Activated T-helper 2 cell treated with anti-CD3 and anti-CD28 coated beads, Interferon-gamma antibody, Interleukin-2, Interleukin-4, amounts not matched to agents 10 μg/mL and 5 μg/mL and 100 μg/mL, durations not matched to agents 14 hours and 24 hours and 36 hours (primary cell): ENCODE measurements at regions not wholly inside any gene's neighbourhood (a gene's known extent, or its start where the extent isn't known, plus 50 kb on each side); places are given as distances from the start of the nearest gene placed in this dataset.

Source experiments
- DNase-seq: peaks from one replicate; pipeline ENCODE4 v3.0.0; 2021; ENCODE audit warnings: low spot score
- H3K27ac Mint-ChIP-seq: one replicate; pipeline ENCODE4 v1.8.0; 2021; ENCODE audit warnings: mixed read lengths
- H3K27me3 Mint-ChIP-seq: one replicate; pipeline ENCODE4 v1.8.0; 2021; ENCODE audit warnings: low read depth, mixed read lengths
- H3K36me3 Mint-ChIP-seq: one replicate; pipeline ENCODE4 v1.8.0; 2021; ENCODE audit warnings: low read depth, mixed read lengths
- H3K4me1 Mint-ChIP-seq: one replicate; pipeline ENCODE4 v1.8.0; 2021; ENCODE audit warnings: low read depth, mixed read lengths
- H3K4me3 Mint-ChIP-seq: one replicate; pipeline ENCODE4 v1.8.0; 2021; ENCODE audit warnings: low read depth, mild to moderate bottlenecking, moderate library complexity, mixed read lengths
- H3K9me3 Mint-ChIP-seq: one replicate; pipeline ENCODE4 v1.8.0; 2021; ENCODE audit warnings: mixed read lengths
- intact Hi-C: fragments of 100-400 bp; cut with micrococcal nuclease; formaldehyde crosslinking; loops from one replicate; pipeline ENCODE4 v1.15.1; 2023

GRCh38 chr16:54805648-54806047, 125.0 kb upstream of the IRX5 start:
- Mint-ChIP-seq H3K4me1 (no peaks in the 10 kb centered on the region), H3K27me3 (no peaks in the 10 kb centered on the region), H3K27ac (no peak overlapping the region), H3K9me3 (peaks cover 4% of the 10 kb centered on the region), H3K4me3 (no peak overlapping the region), H3K36me3 (no peaks in the 10 kb centered on the region)
- intact Hi-C loops: no loop called here
- no peak for DNase-seq

DNA sequence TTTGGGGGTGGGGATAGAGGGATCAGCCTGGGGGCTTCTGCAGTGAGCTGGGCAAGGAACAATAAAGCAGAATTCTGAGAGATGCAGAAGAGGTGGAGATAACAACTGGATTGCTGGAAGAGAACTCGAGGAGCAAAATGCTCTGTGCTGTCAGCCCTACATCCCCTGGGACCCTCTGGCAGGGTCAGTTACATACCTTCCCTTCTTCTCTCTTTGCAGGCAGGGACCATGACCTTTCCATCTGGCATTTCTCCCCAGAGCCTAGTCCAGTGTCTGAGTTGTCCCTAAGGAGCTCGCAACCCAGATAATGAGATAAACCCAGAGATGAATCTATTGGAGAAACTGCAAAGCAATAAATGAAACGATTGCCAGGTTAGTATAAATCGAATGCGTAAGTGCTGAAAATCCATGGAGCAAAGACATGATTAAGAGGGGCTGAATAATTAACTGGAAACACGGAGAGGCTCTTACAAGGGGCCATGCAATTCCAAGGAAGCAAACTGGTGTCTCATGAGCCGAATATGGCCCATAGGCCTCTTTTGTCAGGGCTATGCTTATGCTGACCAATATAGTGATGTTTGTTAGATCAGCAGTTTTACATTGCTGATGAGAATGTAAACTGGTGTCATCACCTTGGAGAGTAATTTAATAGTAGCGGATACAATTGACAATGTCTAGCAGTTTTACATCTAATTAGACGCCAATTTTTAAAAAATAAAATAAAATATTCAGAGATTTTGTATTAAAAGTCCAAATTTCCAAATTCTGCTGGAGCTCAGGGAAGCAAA, 129.4 kb upstream of the IRX5 start:
- Mint-ChIP-seq H3K9me3 (peaks cover 14% of the 10 kb centered on the region), H3K36me3 (no peaks in the 10 kb centered on the region), H3K27ac (no peak overlapping the region), H3K4me3 (no peak overlapping the region), H3K27me3 (no peaks in the 10 kb centered on the region), H3K4me1 (no peaks in the 10 kb centered on the region)
- DNase-seq: no peak
- intact Hi-C loops: no loop called here

GRCh38 chr16:54798267-54798666, 132.4 kb upstream of the IRX5 start:
- intact Hi-C loops: no loop called here
- no peak for DNase-seq
- Mint-ChIP-seq H3K9me3 (peaks cover 14% of the 10 kb centered on the region), H3K27ac (no peak overlapping the region), H3K4me3 (no peak overlapping the region), H3K27me3 (no peaks in the 10 kb centered on the region), H3K36me3 (no peaks in the 10 kb centered on the region), H3K4me1 (no peaks in the 10 kb centered on the region)

DNA sequence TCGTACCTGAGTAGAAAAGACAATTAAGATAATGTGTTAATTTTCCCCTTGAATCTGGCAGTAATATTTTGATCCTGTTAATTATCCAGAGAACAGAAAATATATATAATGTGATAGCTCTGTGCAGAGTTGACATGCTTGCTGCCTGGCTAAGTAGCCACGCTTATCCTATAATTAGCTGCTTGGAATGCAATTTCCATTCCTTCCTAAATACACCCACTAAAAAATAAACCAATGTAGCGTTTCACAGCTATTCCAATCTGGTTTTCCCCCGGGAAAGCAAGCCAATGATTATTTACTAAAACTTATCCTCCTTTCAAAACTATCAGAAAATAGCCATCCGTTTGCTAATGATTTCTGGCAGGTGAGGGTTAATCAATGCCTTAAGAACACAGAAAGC, 134.5 kb upstream of the IRX5 start:
- H3K27ac Mint-ChIP-seq: no peak overlapping the region
- intact Hi-C loops: no loop called here
- H3K9me3 Mint-ChIP-seq: peaks cover 10% of the 10 kb centered on the region
- H3K36me3 Mint-ChIP-seq: no peaks in the 10 kb centered on the region
- DNase-seq: no peak
- no peaks in the 10 kb centered on the region for H3K4me1 Mint-ChIP-seq
- H3K4me3 Mint-ChIP-seq: no peak overlapping the region
- no peaks in the 10 kb centered on the region for H3K27me3 Mint-ChIP-seq

- H3K4me3 Mint-ChIP-seq: no peak overlapping the region
- no peaks in the 10 kb centered on the region for H3K9me3 Mint-ChIP-seq
- no peak overlapping the region for H3K27ac Mint-ChIP-seq
- H3K4me1 Mint-ChIP-seq: no peaks in the 10 kb centered on the region
- no peaks in the 10 kb centered on the region for H3K27me3 Mint-ChIP-seq
- H3K36me3 Mint-ChIP-seq: no peaks in the 10 kb centered on the region
- no peak for DNase-seq
- intact Hi-C loops: no loop called here
Observed at GRCh38 chr16:54792811-54793210, 137.9 kb upstream of the IRX5 start.

GRCh38 chr16:54787045-54787444, 143.6 kb upstream of the IRX5 start:
- H3K4me3 Mint-ChIP-seq: no peak overlapping the region
- DNase-seq: no peak
- intact Hi-C loops: no loop called here
- H3K27me3 Mint-ChIP-seq: no peaks in the 10 kb centered on the region
- H3K36me3 Mint-ChIP-seq: no peaks in the 10 kb centered on the region
- H3K9me3 Mint-ChIP-seq: peaks cover 3% of the 10 kb centered on the region
- H3K4me1 Mint-ChIP-seq: no peaks in the 10 kb centered on the region
- no peak overlapping the region for H3K27ac Mint-ChIP-seq

- Mint-ChIP-seq H3K4me1 (no peaks in the 10 kb centered on the region), H3K9me3 (peaks cover 3% of the 10 kb centered on the region), H3K27me3 (no peaks in the 10 kb centered on the region), H3K4me3 (no peak overlapping the region), H3K27ac (no peak overlapping the region), H3K36me3 (no peaks in the 10 kb centered on the region)
- DNase-seq: no peak
- intact Hi-C loops: no loop called here
Observed at GRCh38 chr16:54783980-54784379, 146.7 kb upstream of the IRX5 start.

- H3K27ac Mint-ChIP-seq: no peak overlapping the region
- H3K4me3 Mint-ChIP-seq: no peak overlapping the region
- intact Hi-C loops: no loop called here
- no peak for DNase-seq
- H3K27me3 Mint-ChIP-seq: no peaks in the 10 kb centered on the region
- no peaks in the 10 kb centered on the region for H3K36me3 Mint-ChIP-seq
- H3K9me3 Mint-ChIP-seq: peaks cover 3% of the 10 kb centered on the region
- H3K4me1 Mint-ChIP-seq: no peaks in the 10 kb centered on the region
Observed at GRCh38 chr16:54783226-54783625, 147.4 kb upstream of the IRX5 start.

DNA sequence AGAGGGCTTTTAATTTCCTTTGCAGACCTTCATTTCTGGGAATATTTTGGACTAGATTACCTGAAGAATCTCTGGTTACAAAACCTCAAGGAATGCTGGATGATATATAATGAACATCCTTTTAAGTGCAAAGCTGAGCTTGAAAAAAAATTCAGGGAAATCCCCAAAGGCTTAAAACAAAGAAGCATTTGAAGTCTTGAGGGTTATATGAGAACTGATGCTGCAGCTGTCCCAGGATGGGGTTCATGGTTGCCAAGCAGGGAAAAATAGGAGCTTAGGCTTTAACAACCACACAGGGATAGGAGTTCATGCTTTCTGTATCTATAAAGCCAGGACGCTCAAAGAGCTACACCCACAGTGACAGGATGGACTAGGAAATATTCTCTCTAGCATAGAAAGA, 150.4 kb upstream of the IRX5 start:
- Mint-ChIP-seq H3K36me3 (no peaks in the 10 kb centered on the region), H3K4me3 (no peak overlapping the region), H3K4me1 (no peaks in the 10 kb centered on the region), H3K27ac (no peak overlapping the region), H3K9me3 (no peaks in the 10 kb centered on the region), H3K27me3 (no peaks in the 10 kb centered on the region)
- intact Hi-C loops: no loop called here
- no peak for DNase-seq

DNA sequence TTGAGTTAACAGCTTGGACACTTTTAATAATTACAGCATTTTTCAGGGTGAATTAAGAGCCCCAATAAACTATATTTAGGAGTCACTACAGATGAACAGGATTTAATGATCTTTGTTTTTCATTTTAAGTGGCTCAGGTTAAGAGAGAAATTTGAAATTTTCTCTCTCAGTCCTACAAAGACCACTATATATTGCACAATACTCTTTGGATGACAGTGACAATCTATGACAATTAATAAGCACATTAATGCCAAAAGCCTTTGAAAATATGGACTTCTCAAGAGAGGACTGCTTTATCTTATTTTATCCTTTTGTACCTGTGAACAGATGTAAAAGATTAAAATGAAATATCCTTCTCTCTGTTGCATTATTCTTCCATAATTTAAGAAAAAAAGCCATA, 151.1 kb upstream of the IRX5 start:
- intact Hi-C loops: no loop called here
- no peak for DNase-seq
- Mint-ChIP-seq H3K4me3 (no peak overlapping the region), H3K27ac (no peak overlapping the region), H3K9me3 (no peaks in the 10 kb centered on the region), H3K27me3 (no peaks in the 10 kb centered on the region), H3K4me1 (no peaks in the 10 kb centered on the region), H3K36me3 (no peaks in the 10 kb centered on the region)

DNA sequence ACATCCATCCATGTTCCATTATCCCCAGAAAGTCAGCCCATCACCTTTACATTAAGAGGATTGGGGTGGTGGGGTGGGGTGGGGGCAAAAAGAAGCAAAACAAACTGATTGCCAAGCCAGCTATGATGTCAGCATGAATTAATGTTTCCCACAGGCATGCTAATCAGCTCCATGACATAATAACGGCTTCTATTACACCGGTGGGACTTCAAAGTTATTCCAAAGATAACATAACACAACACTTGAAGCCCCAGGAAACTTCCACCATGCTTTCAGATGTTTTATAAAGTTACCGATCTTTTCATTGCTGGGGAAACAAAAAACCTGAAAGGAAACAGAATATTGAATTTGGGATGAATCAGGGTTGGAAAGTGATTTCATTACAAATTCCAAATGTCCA, 155.9 kb upstream of the IRX5 start:
- Mint-ChIP-seq H3K36me3 (no peaks in the 10 kb centered on the region), H3K4me3 (no peak overlapping the region), H3K27ac (no peak overlapping the region), H3K9me3 (no peaks in the 10 kb centered on the region), H3K27me3 (no peaks in the 10 kb centered on the region), H3K4me1 (no peaks in the 10 kb centered on the region)
- DNase-seq: no peak
- intact Hi-C loops: no loop called here

- intact Hi-C loops: no loop called here
- Mint-ChIP-seq H3K9me3 (no peaks in the 10 kb centered on the region), H3K4me3 (no peak overlapping the region), H3K4me1 (no peaks in the 10 kb centered on the region), H3K36me3 (no peaks in the 10 kb centered on the region), H3K27ac (no peak overlapping the region), H3K27me3 (no peaks in the 10 kb centered on the region)
- DNase-seq: no peak
Observed at GRCh38 chr16:54772400-54772799, 158.3 kb upstream of the IRX5 start.

DNA sequence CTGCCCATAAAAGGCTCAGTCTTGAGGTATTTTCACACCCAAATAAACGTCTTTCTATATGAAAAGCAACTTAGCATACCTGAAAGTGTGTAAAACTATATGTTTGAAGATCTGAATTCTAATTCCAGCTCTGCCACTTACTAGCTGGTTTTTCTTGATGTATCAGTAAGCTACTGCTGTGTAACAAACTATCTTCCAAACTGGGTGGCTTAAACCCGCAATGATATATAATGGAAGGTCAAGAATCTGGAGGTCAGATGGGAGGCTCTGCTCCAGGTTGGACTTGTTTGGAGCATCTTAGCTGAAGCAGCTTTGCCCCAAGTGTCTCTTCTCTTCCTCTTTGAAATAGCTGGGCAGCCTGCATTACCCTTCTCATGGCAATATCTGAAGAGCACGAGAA, 164.3 kb upstream of the IRX5 start:
- Mint-ChIP-seq H3K36me3 (no peaks in the 10 kb centered on the region), H3K4me3 (no peak overlapping the region), H3K4me1 (no peaks in the 10 kb centered on the region), H3K9me3 (no peaks in the 10 kb centered on the region), H3K27ac (no peak overlapping the region), H3K27me3 (no peaks in the 10 kb centered on the region)
- no peak for DNase-seq
- intact Hi-C loops: no loop called here

DNA sequence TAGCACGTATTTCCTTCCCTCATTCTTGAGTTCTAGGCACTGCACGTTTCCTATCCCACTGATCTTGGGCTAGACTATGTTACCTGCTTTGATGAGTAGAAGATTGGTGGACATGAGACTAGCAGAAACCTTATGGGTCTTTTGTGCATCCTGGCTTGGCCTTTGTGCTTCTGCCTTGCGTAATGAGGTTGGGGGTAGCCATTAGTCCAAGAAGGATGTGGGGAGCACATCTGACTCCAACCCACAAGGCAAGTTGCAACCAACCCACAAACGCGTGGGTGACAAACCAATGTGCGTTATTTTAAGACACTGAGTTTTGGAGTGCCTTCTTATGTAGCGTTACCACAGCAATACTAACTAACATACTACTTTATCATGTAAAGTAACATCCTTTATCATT, 180.4 kb upstream of the IRX5 start:
- H3K4me1 Mint-ChIP-seq: no peaks in the 10 kb centered on the region
- H3K9me3 Mint-ChIP-seq: no peaks in the 10 kb centered on the region
- H3K36me3 Mint-ChIP-seq: no peaks in the 10 kb centered on the region
- H3K4me3 Mint-ChIP-seq: no peak overlapping the region
- no peak overlapping the region for H3K27ac Mint-ChIP-seq
- intact Hi-C loops: no loop called here
- H3K27me3 Mint-ChIP-seq: no peaks in the 10 kb centered on the region
- no peak for DNase-seq
